K562 (cell line): ENCODE measurements at regions not wholly inside any gene's neighbourhood (a gene's known extent, or its start where the extent isn't known, plus 50 kb on each side); places are given as distances from the start of the nearest gene placed in this dataset.

ENCODE experiments used
- CAMTA2 ChIP-seq: fragments of 250-450 bp; sonication (Bioruptor Pico); conservative IDR thresholded peaks from 2 replicates; pipeline ENCODE4 v1.5.1; 2022
- CTCF ChIP-seq, 3 experiments: IDR thresholded peaks in 2 of 3; conservative IDR thresholded peaks in 1 of 3; 2 replicates each; pipeline ENCODE4 v1.5.1; 2011 to 2012; ENCODE audit warnings: low read length in 3 of 3, mild to moderate bottlenecking in 3 of 3, control low read depth in 2 of 3, improper control_type of control experiment in 1 of 3, inconsistent platforms in 1 of 3, low read depth in 1 of 3, mixed read lengths in 1 of 3, moderate library complexity in 1 of 3; ENCODE audit not compliant: insufficient read depth in 2 of 3
- CUX1 ChIP-seq: fragments of 200-800 bp; sonication (Bioruptor generic); IDR thresholded peaks from 2 replicates; pipeline ENCODE4 v1.6.1; 2016; ENCODE audit warnings: missing genetic modification characterization, missing compliant biosample characterization
- ELF4 ChIP-seq: fragments of 450-650 bp; formaldehyde crosslinking; IDR thresholded peaks from 2 replicates; pipeline ENCODE4 v1.4.0; 2022; ENCODE audit warnings: missing genetic modification characterization
- EZH2 ChIP-seq: IDR thresholded peaks from 2 replicates; pipeline ENCODE4 v1.6.1; 2012; ENCODE audit warnings: low read depth, mild to moderate bottlenecking, inconsistent platforms, low read length, borderline replicate concordance
- POLR2A ChIP-seq: fragments of 450-650 bp; conservative IDR thresholded peaks from 2 replicates; pipeline ENCODE4 v1.6.1; 2016
- POLR2AphosphoS5 ChIP-seq: IDR thresholded peaks from 2 replicates; pipeline ENCODE4 v1.6.1; 2011; ENCODE audit warnings: mild to moderate bottlenecking, low read depth, low read length, moderate library complexity; ENCODE audit not compliant: control insufficient read depth, insufficient read depth
- RAD21 ChIP-seq, 2 experiments: fragments of 250-450 bp in 1 of 2; fragments of 450-650 bp in 1 of 2; sonication (Bioruptor Pico) in 1 of 2; formaldehyde crosslinking in 1 of 2; IDR thresholded peaks in 1 of 2; conservative IDR thresholded peaks in 1 of 2; 2 replicates each; pipeline versions ENCODE4 v1.4.0 to v1.8.0; 2020 to 2022; ENCODE audit warnings: mild to moderate bottlenecking in 2 of 2, moderate library complexity in 1 of 2
- USF1 ChIP-seq: sonication (generic); formaldehyde crosslinking; IDR thresholded peaks from 2 replicates; pipeline ENCODE4 v1.9.0; 2022; ENCODE audit warnings: mild to moderate bottlenecking, missing genetic modification reagents
- ZNF384 ChIP-seq: IDR thresholded peaks from 2 replicates; pipeline ENCODE4 v1.6.1; 2012; ENCODE audit warnings: low read depth, low read length, improper control_type of control experiment
- TF ChIP-seq, protein P1 (sequence below): sonication (generic); formaldehyde crosslinking; IDR thresholded peaks from 2 replicates; pipeline ENCODE4 v1.8.0; 2022; ENCODE audit warnings: mild to moderate bottlenecking, low read depth, missing genetic modification reagents

- no peak for TF ChIP-seq POLR2AphosphoS5
- TF ChIP-seq CAMTA2 (CRISPR knock-in tag), result no peak
- no peak for TF ChIP-seq POLR2A
- no peak for TF ChIP-seq CUX1 (CRISPR knock-in tag)
- TF ChIP-seq ELF4, result no peak
- TF ChIP-seq, protein P1, sequence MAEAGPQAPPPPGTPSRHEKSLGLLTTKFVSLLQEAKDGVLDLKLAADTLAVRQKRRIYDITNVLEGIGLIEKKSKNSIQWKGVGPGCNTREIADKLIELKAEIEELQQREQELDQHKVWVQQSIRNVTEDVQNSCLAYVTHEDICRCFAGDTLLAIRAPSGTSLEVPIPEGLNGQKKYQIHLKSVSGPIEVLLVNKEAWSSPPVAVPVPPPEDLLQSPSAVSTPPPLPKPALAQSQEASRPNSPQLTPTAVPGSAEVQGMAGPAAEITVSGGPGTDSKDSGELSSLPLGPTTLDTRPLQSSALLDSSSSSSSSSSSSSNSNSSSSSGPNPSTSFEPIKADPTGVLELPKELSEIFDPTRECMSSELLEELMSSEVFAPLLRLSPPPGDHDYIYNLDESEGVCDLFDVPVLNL (CRISPR knock-in tag), result no peak
- TF ChIP-seq ZNF384, result no peak
- no peak for TF ChIP-seq USF1
- no peak for TF ChIP-seq CTCF (IDR thresholded peaks at IDR 0.05 in 2 of 3, conservative IDR thresholded peaks at IDR 0.05 in 1 of 3; ENCODE audit: insufficient read depth in 2 of 3, low read depth in 1 of 3, low read length in 3 of 3)
- no peak for TF ChIP-seq RAD21 (CRISPR knock-in tag; conservative IDR thresholded peaks at IDR 0.05 in 1 of 2, IDR thresholded peaks at IDR 0.05 in 1 of 2)
- no peak for TF ChIP-seq EZH2
Measured at GRCh38 chr20:39381595-39381994, 419.5 kb downstream of the DHX35 start.
